ENCODE measurements at regions not wholly inside any gene's neighbourhood (a gene's known extent, or its start where the extent isn't known, plus 50 kb on each side); places are given as distances from the start of the nearest gene placed in this dataset.

- TF ChIP-seq, protein P1, sequence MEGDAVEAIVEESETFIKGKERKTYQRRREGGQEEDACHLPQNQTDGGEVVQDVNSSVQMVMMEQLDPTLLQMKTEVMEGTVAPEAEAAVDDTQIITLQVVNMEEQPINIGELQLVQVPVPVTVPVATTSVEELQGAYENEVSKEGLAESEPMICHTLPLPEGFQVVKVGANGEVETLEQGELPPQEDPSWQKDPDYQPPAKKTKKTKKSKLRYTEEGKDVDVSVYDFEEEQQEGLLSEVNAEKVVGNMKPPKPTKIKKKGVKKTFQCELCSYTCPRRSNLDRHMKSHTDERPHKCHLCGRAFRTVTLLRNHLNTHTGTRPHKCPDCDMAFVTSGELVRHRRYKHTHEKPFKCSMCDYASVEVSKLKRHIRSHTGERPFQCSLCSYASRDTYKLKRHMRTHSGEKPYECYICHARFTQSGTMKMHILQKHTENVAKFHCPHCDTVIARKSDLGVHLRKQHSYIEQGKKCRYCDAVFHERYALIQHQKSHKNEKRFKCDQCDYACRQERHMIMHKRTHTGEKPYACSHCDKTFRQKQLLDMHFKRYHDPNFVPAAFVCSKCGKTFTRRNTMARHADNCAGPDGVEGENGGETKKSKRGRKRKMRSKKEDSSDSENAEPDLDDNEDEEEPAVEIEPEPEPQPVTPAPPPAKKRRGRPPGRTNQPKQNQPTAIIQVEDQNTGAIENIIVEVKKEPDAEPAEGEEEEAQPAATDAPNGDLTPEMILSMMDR (conservative IDR thresholded peaks at IDR 0.05; ENCODE audit: low read depth, low read length), result no peak
- TF ChIP-seq POLR2A (IDR thresholded peaks at IDR 0.05; ENCODE audit: low read depth, low read length) (no peak), USF2 (IDR thresholded peaks at IDR 0.05; ENCODE audit: low read depth, low read length) (no peak), SMC3 (IDR thresholded peaks at IDR 0.05; ENCODE audit: low read depth, low read length) (no peak), CEBPB (IDR thresholded peaks at IDR 0.05; ENCODE audit: low read depth, low read length) (no peak), RAD21 (IDR thresholded peaks at IDR 0.05; ENCODE audit: low read length) (no peak), ELK1 (IDR thresholded peaks at IDR 0.05; ENCODE audit: borderline replicate concordance, low read depth, low read length) (no peak), NFE2L2 (IDR thresholded peaks at IDR 0.05; ENCODE audit: low read depth, low read length) (no peak), RCOR1 (IDR thresholded peaks at IDR 0.05; ENCODE audit: insufficient replicate concordance, low read length) (no peak), RFX5 (IDR thresholded peaks at IDR 0.05; ENCODE audit: low read depth, low read length) (no peak)
Observed at GRCh38 chr7:10793995-10794775, 179.5 kb upstream of the PHF14 start.

All from IMR-90 (cell line).